ENCODE measurements at regions not wholly inside any gene's neighbourhood (a gene's known extent, or its start where the extent isn't known, plus 50 kb on each side); places are given as distances from the start of the nearest gene placed in this dataset.

GRCh38 chr4:75243570-75243969 lies 270.6 kb downstream of the RCHY1 start:
- no peak for TF ChIP-seq ZFX (IDR thresholded peaks at IDR 0.05; ENCODE audit: borderline replicate concordance)
- TF ChIP-seq CTCF (IDR thresholded peaks at IDR 0.05) = no peak
